GM12878 (cell line): ENCODE measurements at regions not wholly inside any gene's neighbourhood (a gene's known extent, or its start where the extent isn't known, plus 50 kb on each side); places are given as distances from the start of the nearest gene placed in this dataset.

ENCODE experiments used
- ATAC-seq: fragments of 200-7000 bp; cut with Tn5 transposase; 3 replicates; pipeline ENCODE4 v1.9.1; 2020; ENCODE audit warnings: mild to moderate bottlenecking, moderate library complexity
- BruUV-seq: library from RNA; stranded (reverse); fragments of 400-500 nt; replicated peaks from 2 replicates; lab custom pipeline; 2021; lab: Mats Ljungman, UMichigan
- CTCF ChIA-PET: fragments of 300-600 bp; sonication (Branson Sonifier 250); formaldehyde crosslinking; extraction: SDS; loops from one replicate; lab custom pipeline; 2021; ENCODE audit warnings: inconsistent platforms; lab: Yijun Ruan, JAX
- POLR2A ChIA-PET: fragments of 350-600 bp; formaldehyde crosslinking; extraction: SDS; loops from one replicate; lab custom pipeline; 2021; ENCODE audit warnings: inconsistent platforms; lab: Charles Lee
- RAD21 ChIA-PET: fragments of 300-600 bp; sonication (Branson Sonifier 250); formaldehyde crosslinking; loops from one replicate; lab custom pipeline; 2023; ENCODE audit warnings: antibody characterized with exemption; ENCODE audit not compliant: unreplicated experiment; lab: Charles Lee
- SMC1A ChIA-PET: fragments of 300-600 bp; sonication (Branson Sonifier 250); formaldehyde crosslinking; loops from one replicate; lab custom pipeline; 2023; ENCODE audit not compliant: unreplicated experiment, uncharacterized antibody; lab: Charles Lee
- DNase-seq: peaks from one replicate; pipeline ENCODE4 v3.0.0-alpha.2; 2011; ENCODE audit warnings: low read depth, low spot score
- FAIRE-seq: peaks from 3 replicates; lab custom pipeline; 2011; peaks lifted over from hg19 to GRCh38; lab: Jason Lieb, UNC
- H2AFZ ChIP-seq: 2 replicates; pipeline ENCODE4 v1.6.0; 2011; ENCODE audit warnings: low read depth, low read length, control low read depth; ENCODE audit not compliant: control insufficient read depth
- H3K27ac ChIP-seq: 2 replicates; pipeline ENCODE4 v1.5.1; 2011; ENCODE audit warnings: control low read depth; ENCODE audit not compliant: control insufficient read depth, insufficient read depth
- H3K27me3 ChIP-seq, 2 experiments: replicated peaks in 1 of 2; 2 replicates each; pipeline versions ENCODE4 v1.6.0 to v1.6.1; 2011; ENCODE audit warnings: low read length in 1 of 2; ENCODE audit not compliant: control insufficient read depth in 2 of 2, insufficient read depth in 2 of 2
- H3K36me3 ChIP-seq, 2 experiments: 2 replicates each; pipeline ENCODE4 v1.5.1; 2011; ENCODE audit warnings: low read length in 1 of 2; ENCODE audit not compliant: control insufficient read depth in 2 of 2, insufficient read depth in 2 of 2
- H3K4me1 ChIP-seq: 2 replicates; pipeline ENCODE4 v1.6.1; 2011; ENCODE audit warnings: mild to moderate bottlenecking, low read length, moderate library complexity, mixed read lengths; ENCODE audit not compliant: control insufficient read depth, insufficient read depth
- H3K4me2 ChIP-seq: 2 replicates; pipeline ENCODE4 v1.6.0; 2011; ENCODE audit warnings: control low read depth; ENCODE audit not compliant: control insufficient read depth, insufficient read depth
- H3K4me3 ChIP-seq: fragments of 200-600 bp; sonication (generic); 2 replicates; pipeline ENCODE4 v1.5.1; 2016
- H3K79me2 ChIP-seq: 2 replicates; pipeline ENCODE4 v1.6.0; 2011; ENCODE audit warnings: low read length; ENCODE audit not compliant: control insufficient read depth, insufficient read depth
- H3K9ac ChIP-seq: 2 replicates; pipeline ENCODE4 v1.8.0; 2011; ENCODE audit warnings: low read length, control low read depth, mixed read lengths; ENCODE audit not compliant: control insufficient read depth, insufficient read depth
- H3K9me3 ChIP-seq: replicated peaks from 3 replicates; pipeline ENCODE4 v1.5.1; 2011; ENCODE audit warnings: mild to moderate bottlenecking, low read length; ENCODE audit not compliant: control insufficient read depth, insufficient read depth
- H4K20me1 ChIP-seq: 2 replicates; pipeline ENCODE4 v1.6.0; 2011; ENCODE audit not compliant: control insufficient read depth, insufficient read depth
- ATF3 ChIP-seq: IDR thresholded peaks from 2 replicates; pipeline ENCODE4 v1.6.1; 2011; ENCODE audit warnings: low read depth, mild to moderate bottlenecking, low read length, moderate library complexity, borderline replicate concordance; ENCODE audit errors: extremely low read depth
- GATAD2B ChIP-seq: fragments of 450-650 bp; conservative IDR thresholded peaks from 2 replicates; pipeline ENCODE4 v1.6.1; 2017; ENCODE audit warnings: low read depth, mild to moderate bottlenecking, moderate library complexity
- JUNB ChIP-seq: IDR thresholded peaks from 2 replicates; pipeline ENCODE4 v1.6.1; 2016; ENCODE audit warnings: antibody characterized with exemption, mild to moderate bottlenecking
- KLF5 ChIP-seq: fragments of 450-650 bp; IDR thresholded peaks from 2 replicates; pipeline ENCODE4 v1.6.1; 2014; ENCODE audit warnings: mild to moderate bottlenecking; ENCODE audit not compliant: partially characterized antibody
- STAT1 ChIP-seq: fragments of 450-650 bp; conservative IDR thresholded peaks from 2 replicates; pipeline ENCODE4 v1.6.1; 2014; ENCODE audit warnings: antibody characterized with exemption, mild to moderate bottlenecking
- YBX1 ChIP-seq: fragments of 450-650 bp; IDR thresholded peaks from 2 replicates; pipeline ENCODE4 v1.6.1; 2016; ENCODE audit warnings: antibody characterized with exemption
- ZNF217 ChIP-seq: fragments of 450-650 bp; IDR thresholded peaks from 2 replicates; pipeline ENCODE4 v1.6.1; 2017; ENCODE audit warnings: antibody characterized with exemption, mild to moderate bottlenecking
- WGBS: methylation state at CpG from one replicate; pipeline ENCODE4 v1.1.6; 2016; ENCODE audit warnings: low lambda C conversion rate; ENCODE audit not compliant: insufficient replicate concordance, insufficient coverage; ENCODE audit errors: missing lambda C conversion rate; 5-methylcytosine and 5-hydroxymethylcytosine counted together
- in situ Hi-C: fragments of 300-500 bp; cut with MboI; formaldehyde crosslinking; loops from 9 replicates; pipeline ENCODE4 v1.14.3; 2018; ENCODE audit warnings: mixed read lengths
- intact Hi-C: fragments of 100-400 bp; cut with micrococcal nuclease; formaldehyde crosslinking; loops from one replicate; pipeline ENCODE4 v1.14.2; 2022; ENCODE audit not compliant: unreplicated experiment

GRCh38 chr9:88280816-88281382 lies 107.3 kb upstream of the SPIN1 start:
- DNase-seq (no peak), ATAC-seq (no peak), FAIRE-seq (no peak)
- TF ChIP-seq JUNB (no peak), ATF3 (no peak), ZNF217 (no peak), KLF5 (no peak), GATAD2B (no peak), STAT1 (no peak)
- Histone ChIP-seq H3K27me3 (no peaks in the 10 kb centered on the region), H3K9ac (no peak overlapping the region), H3K4me3 (no peak overlapping the region), H3K36me3 (no peaks in the 10 kb centered on the region), H3K27ac (no peak overlapping the region), H2AFZ (no peak overlapping the region), H3K4me1 (no peaks in the 10 kb centered on the region), H4K20me1 (no peaks in the 10 kb centered on the region), H3K9me3 (no peaks in the 10 kb centered on the region; the same call in 2 of the 3 replicates), H3K4me2 (no peak overlapping the region), H3K79me2 (no peaks in the 10 kb centered on the region)
- 25% methylated on average over 10 of the region's 10 CpGs for WGBS
- no TSS peak for BruUV-seq
- intact Hi-C loops (no loop called here), in situ Hi-C loops (no loop called here)
- POLR2A ChIA-PET = no interaction called here
- RAD21 ChIA-PET = no interaction called here
- SMC1A ChIA-PET = no interaction called here
- CTCF ChIA-PET = no interaction called here

DNA sequence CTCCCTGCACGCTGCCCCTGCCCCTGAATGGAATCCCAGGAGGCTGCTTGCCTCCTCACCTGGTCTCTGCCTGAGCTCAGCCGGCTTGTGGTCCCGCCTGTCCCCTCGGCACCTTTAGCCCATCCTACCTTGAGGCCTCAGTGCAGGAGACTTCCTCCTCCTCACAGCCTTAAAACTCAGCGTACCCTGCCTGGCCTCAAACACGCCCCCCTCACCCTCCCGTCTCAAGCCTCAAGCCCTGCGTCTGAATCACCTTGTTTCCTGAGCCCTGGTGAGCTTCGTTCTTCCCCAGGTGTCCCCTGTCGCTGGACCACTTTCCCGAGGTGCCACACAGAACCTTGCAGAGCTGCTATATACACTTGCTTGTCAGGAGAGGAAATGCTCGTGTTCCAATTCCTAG lies 110.2 kb upstream of the SPIN1 start:
- no peak overlapping the region for H3K27ac ChIP-seq
- ChIA-PET POLR2A (no interaction called here), SMC1A (no interaction called here), CTCF (no interaction called here), RAD21 (no interaction called here)
- intact Hi-C loops (no loop called here), in situ Hi-C loops (no loop called here)
- H3K27me3 ChIP-seq = no peaks in the 10 kb centered on the region
- no peaks in the 10 kb centered on the region for H3K79me2 ChIP-seq
- no peak for ATAC-seq
- no peak for FAIRE-seq
- H3K4me2 ChIP-seq = no peak overlapping the region
- no peak overlapping the region for H2AFZ ChIP-seq
- 40% methylated on average over 12 of the region's 12 CpGs for WGBS
- H3K9ac ChIP-seq = no peak overlapping the region
- no peaks in the 10 kb centered on the region; the same call in 2 of the 3 replicates for H3K9me3 ChIP-seq
- no peak for DNase-seq
- no peak for TF ChIP-seq YBX1
- no peaks in the 10 kb centered on the region for H3K36me3 ChIP-seq
- no TSS peak for BruUV-seq
- no peaks in the 10 kb centered on the region for H4K20me1 ChIP-seq
- no peak overlapping the region for H3K4me3 ChIP-seq
- no peaks in the 10 kb centered on the region for H3K4me1 ChIP-seq
